ENCODE measurements at regions not wholly inside any gene's neighbourhood (a gene's known extent, or its start where the extent isn't known, plus 50 kb on each side); places are given as distances from the start of the nearest gene placed in this dataset.

GRCh38 chr3:68458581-68458980 lies 473.8 kb downstream of the TAFA4 start:
- DNase-seq, result no peak

GRCh38 chr3:68448510-68449383 lies 483.6 kb downstream of the TAFA4 start:
- DNase-seq, result no peak

- no peak for DNase-seq
Observed at GRCh38 chr3:68447885-68448284, 484.5 kb downstream of the TAFA4 start.

GRCh38 chr3:68441054-68441453 lies 491.3 kb downstream of the TAFA4 start:
- no peak for DNase-seq

GRCh38 chr3:68436619-68437401 lies 495.5 kb downstream of the TAFA4 start:
- DNase-seq, result no peak

- no peak for DNase-seq
Observed at GRCh38 chr3:68428495-68428894, 503.9 kb downstream of the TAFA4 start.

GRCh38 chr3:68424796-68425460 lies 507.4 kb downstream of the TAFA4 start:
- no peak for DNase-seq

- DNase-seq, result no peak
Observed at GRCh38 chr3:68408626-68409025, 523.7 kb downstream of the TAFA4 start.

GRCh38 chr3:68403741-68404140 lies 528.6 kb downstream of the TAFA4 start:
- DNase-seq, result no peak

GRCh38 chr3:68402235-68402918 lies 530.0 kb downstream of the TAFA4 start:
- DNase-seq, result no peak

- no peak for DNase-seq
Observed at GRCh38 chr3:68378631-68379030, 553.7 kb downstream of the TAFA4 start.

GRCh38 chr3:68373727-68374126 lies 558.6 kb downstream of the TAFA4 start:
- DNase-seq, result no peak

GRCh38 chr3:68363796-68364195 lies 568.6 kb downstream of the TAFA4 start:
- no peak for DNase-seq

GRCh38 chr3:68360492-68360891 lies 571.9 kb downstream of the TAFA4 start:
- DNase-seq, result no peak

- no peak for DNase-seq
Observed at GRCh38 chr3:68345781-68346180, 586.6 kb downstream of the TAFA4 start.

GRCh38 chr3:68342426-68342825 lies 589.9 kb downstream of the TAFA4 start:
- DNase-seq, result no peak

- no peak for DNase-seq
Observed at GRCh38 chr3:68336042-68336441, 596.3 kb downstream of the TAFA4 start.

- DNase-seq, result no peak
Observed at GRCh38 chr3:68334367-68334986, 597.9 kb downstream of the TAFA4 start.

GRCh38 chr3:68328049-68328448 lies 604.3 kb downstream of the TAFA4 start:
- no peak for DNase-seq

- DNase-seq, result no peak
Observed at GRCh38 chr3:68315964-68316363, 616.4 kb downstream of the TAFA4 start.

GRCh38 chr3:68315546-68315945 lies 616.8 kb downstream of the TAFA4 start:
- DNase-seq, result no peak

GRCh38 chr3:68306571-68306970 lies 625.8 kb downstream of the TAFA4 start:
- DNase-seq, result no peak

GRCh38 chr3:68295457-68295856 lies 636.9 kb downstream of the TAFA4 start:
- no peak for DNase-seq

All from NCI-H1092 (cell line).